ENCODE measurements at regions not wholly inside any gene's neighbourhood (a gene's known extent, or its start where the extent isn't known, plus 50 kb on each side); places are given as distances from the start of the nearest gene placed in this dataset.

GRCh38 chr13:109416001-109416400 is 370.4 kb downstream of the IRS2 start:
- WGBS (ENCODE audit: extremely low coverage, insufficient coverage, insufficient read length) = no CpG with 5 or more reads among the region's 12 CpGs
- Histone ChIP-seq H3K23ac (ENCODE audit: low read length) (no peak overlapping the region), H3K4me3 (ENCODE audit: low read depth, low read length) (no peak overlapping the region), H3K4ac (ENCODE audit: low read depth, low read length) (no peak overlapping the region), H3K9me3 (ENCODE audit: insufficient read depth, low read depth, low read length) (no peaks in the 10 kb centered on the region), H3K27me3 (ENCODE audit: insufficient read depth, low read length) (no peaks in the 10 kb centered on the region), H2BK12ac (ENCODE audit: low read length) (no peak overlapping the region), H4K91ac (ENCODE audit: low read depth, low read length) (no peak overlapping the region), H3K36me3 (ENCODE audit: control insufficient read depth in 1 of 2, insufficient read depth in 2 of 2, low read length in 2 of 2) (no peaks in the 10 kb centered on the region), H3K18ac (ENCODE audit: low read length) (no peak overlapping the region), H3K79me1 (ENCODE audit: low read length) (no peaks in the 10 kb centered on the region), H4K8ac (ENCODE audit: low read depth, low read length) (no peak overlapping the region), H3K9ac (ENCODE audit: low read length) (no peak overlapping the region), H3K27ac (ENCODE audit: low read depth, low read length) (no peak overlapping the region), H3K4me1 (ENCODE audit: control insufficient read depth in 1 of 2, insufficient read depth in 2 of 2, low read length in 2 of 2) (no peaks in the 10 kb centered on the region), H2BK120ac (ENCODE audit: insufficient read depth, low read length, poor library complexity) (no peak overlapping the region), H3K79me2 (ENCODE audit: control insufficient read depth, insufficient read depth, low read length, poor library complexity) (no peaks in the 10 kb centered on the region), H3K4me2 (ENCODE audit: low read length) (no peak overlapping the region), H4K12ac (ENCODE audit: low read depth, low read length) (no peak overlapping the region), H2AFZ (ENCODE audit: insufficient read depth, low read length, poor library complexity) (no peak overlapping the region), H2AK5ac (ENCODE audit: low read length) (no peak overlapping the region), H3K14ac (ENCODE audit: low read length) (no peak overlapping the region), H2BK5ac (ENCODE audit: low read depth, low read length, poor library complexity) (no peak overlapping the region)
- no peak for DNase-seq

GRCh38 chr13:109415057-109415456 is 371.3 kb downstream of the IRS2 start:
- no peak overlapping the region for H2BK12ac ChIP-seq (ENCODE audit: low read length)
- H2BK5ac ChIP-seq (ENCODE audit: low read depth, low read length, poor library complexity) = no peak overlapping the region
- H2BK120ac ChIP-seq (ENCODE audit: insufficient read depth, low read length, poor library complexity) = no peak overlapping the region
- H3K79me1 ChIP-seq (ENCODE audit: low read length) = no peaks in the 10 kb centered on the region
- H3K23ac ChIP-seq (ENCODE audit: low read length) = no peak overlapping the region
- H3K9ac ChIP-seq (ENCODE audit: low read length) = no peak overlapping the region
- DNase-seq = no peak
- WGBS (ENCODE audit: extremely low coverage, insufficient coverage, insufficient read length) = no CpG with 5 or more reads among the region's 4 CpGs
- no peak overlapping the region for H3K4me3 ChIP-seq (ENCODE audit: low read depth, low read length)
- no peaks in the 10 kb centered on the region for H3K9me3 ChIP-seq (ENCODE audit: insufficient read depth, low read depth, low read length)
- no peak overlapping the region for H3K18ac ChIP-seq (ENCODE audit: low read length)
- no peak overlapping the region for H3K4me2 ChIP-seq (ENCODE audit: low read length)
- H2AFZ ChIP-seq (ENCODE audit: insufficient read depth, low read length, poor library complexity) = no peak overlapping the region
- H3K36me3 ChIP-seq (ENCODE audit: control insufficient read depth in 1 of 2, insufficient read depth in 2 of 2, low read length in 2 of 2) = no peaks in the 10 kb centered on the region
- no peak overlapping the region for H3K4ac ChIP-seq (ENCODE audit: low read depth, low read length)
- peaks cover 0 to 2% of the 10 kb centered on the region in 2 experiments for H3K4me1 ChIP-seq (ENCODE audit: control insufficient read depth in 1 of 2, insufficient read depth in 2 of 2, low read length in 2 of 2)
- no peak overlapping the region for H3K27ac ChIP-seq (ENCODE audit: low read depth, low read length)
- no peak overlapping the region for H4K12ac ChIP-seq (ENCODE audit: low read depth, low read length)
- H3K14ac ChIP-seq (ENCODE audit: low read length) = no peak overlapping the region
- H2AK5ac ChIP-seq (ENCODE audit: low read length) = no peak overlapping the region
- no peak overlapping the region for H4K8ac ChIP-seq (ENCODE audit: low read depth, low read length)
- no peak overlapping the region for H4K91ac ChIP-seq (ENCODE audit: low read depth, low read length)
- no peaks in the 10 kb centered on the region for H3K27me3 ChIP-seq (ENCODE audit: insufficient read depth, low read length)
- no peaks in the 10 kb centered on the region for H3K79me2 ChIP-seq (ENCODE audit: control insufficient read depth, insufficient read depth, low read length, poor library complexity)

- H3K79me1 ChIP-seq (ENCODE audit: low read length) = no peaks in the 10 kb centered on the region
- H3K9ac ChIP-seq (ENCODE audit: low read length) = no peak overlapping the region
- no peaks in the 10 kb centered on the region for H3K36me3 ChIP-seq (ENCODE audit: control insufficient read depth in 1 of 2, insufficient read depth in 2 of 2, low read length in 2 of 2)
- DNase-seq = peak; percentile 10 to 56
- H2AFZ ChIP-seq (ENCODE audit: insufficient read depth, low read length, poor library complexity) = no peak overlapping the region
- no peaks in the 10 kb centered on the region for H3K27me3 ChIP-seq (ENCODE audit: insufficient read depth, low read length)
- no peak overlapping the region for H3K4ac ChIP-seq (ENCODE audit: low read depth, low read length)
- H4K91ac ChIP-seq (ENCODE audit: low read depth, low read length) = no peak overlapping the region
- no peak overlapping the region for H3K4me2 ChIP-seq (ENCODE audit: low read length)
- no peak overlapping the region for H2AK5ac ChIP-seq (ENCODE audit: low read length)
- H3K4me3 ChIP-seq (ENCODE audit: low read depth, low read length) = no peak overlapping the region
- no peaks in the 10 kb centered on the region for H3K9me3 ChIP-seq (ENCODE audit: insufficient read depth, low read depth, low read length)
- no peaks in the 10 kb centered on the region for H3K79me2 ChIP-seq (ENCODE audit: control insufficient read depth, insufficient read depth, low read length, poor library complexity)
- H3K27ac ChIP-seq (ENCODE audit: low read depth, low read length) = peak overlapping the region; percentile 37
- H4K8ac ChIP-seq (ENCODE audit: low read depth, low read length) = no peak overlapping the region
- no peak overlapping the region for H2BK12ac ChIP-seq (ENCODE audit: low read length)
- H3K18ac ChIP-seq (ENCODE audit: low read length) = no peak overlapping the region
- H2BK5ac ChIP-seq (ENCODE audit: low read depth, low read length, poor library complexity) = peak overlapping the region; percentile 70
- H3K4me1 ChIP-seq (ENCODE audit: control insufficient read depth in 1 of 2, insufficient read depth in 2 of 2, low read length in 2 of 2) = peaks cover 0 to 2% of the 10 kb centered on the region in 2 experiments
- no CpG with 5 or more reads among the region's 14 CpGs for WGBS (ENCODE audit: extremely low coverage, insufficient coverage, insufficient read length)
- no peak overlapping the region for H3K14ac ChIP-seq (ENCODE audit: low read length)
- H3K23ac ChIP-seq (ENCODE audit: low read length) = no peak overlapping the region
- no peak overlapping the region for H4K12ac ChIP-seq (ENCODE audit: low read depth, low read length)
- peak overlapping the region; percentile 44 for H2BK120ac ChIP-seq (ENCODE audit: insufficient read depth, low read length, poor library complexity)
Measured at GRCh38 chr13:109412283-109412901, 374.0 kb downstream of the IRS2 start.

GRCh38 chr13:109410868-109411267 is 375.5 kb downstream of the IRS2 start:
- Histone ChIP-seq H3K27me3 (ENCODE audit: insufficient read depth, low read length) (no peaks in the 10 kb centered on the region), H3K79me2 (ENCODE audit: control insufficient read depth, insufficient read depth, low read length, poor library complexity) (no peaks in the 10 kb centered on the region), H3K4me3 (ENCODE audit: low read depth, low read length) (no peak overlapping the region), H3K79me1 (ENCODE audit: low read length) (no peaks in the 10 kb centered on the region), H3K9me3 (ENCODE audit: insufficient read depth, low read depth, low read length) (no peaks in the 10 kb centered on the region), H3K18ac (ENCODE audit: low read length) (no peak overlapping the region), H3K4ac (ENCODE audit: low read depth, low read length) (no peak overlapping the region), H3K4me1 (ENCODE audit: control insufficient read depth in 1 of 2, insufficient read depth in 2 of 2, low read length in 2 of 2) (peaks cover 0 to 2% of the 10 kb centered on the region in 2 experiments), H4K8ac (ENCODE audit: low read depth, low read length) (no peak overlapping the region), H3K23ac (ENCODE audit: low read length) (no peak overlapping the region), H3K27ac (ENCODE audit: low read depth, low read length) (no peak overlapping the region), H3K9ac (ENCODE audit: low read length) (no peak overlapping the region), H4K91ac (ENCODE audit: low read depth, low read length) (no peak overlapping the region), H3K36me3 (ENCODE audit: control insufficient read depth in 1 of 2, insufficient read depth in 2 of 2, low read length in 2 of 2) (no peaks in the 10 kb centered on the region), H2BK120ac (ENCODE audit: insufficient read depth, low read length, poor library complexity) (no peak overlapping the region), H4K12ac (ENCODE audit: low read depth, low read length) (no peak overlapping the region), H2BK5ac (ENCODE audit: low read depth, low read length, poor library complexity) (peak overlapping the region; percentile 37), H3K14ac (ENCODE audit: low read length) (no peak overlapping the region), H2AK5ac (ENCODE audit: low read length) (no peak overlapping the region), H2AFZ (ENCODE audit: insufficient read depth, low read length, poor library complexity) (no peak overlapping the region), H2BK12ac (ENCODE audit: low read length) (peak overlapping the region; percentile 10), H3K4me2 (ENCODE audit: low read length) (no peak overlapping the region)
- no peak for DNase-seq
- WGBS (ENCODE audit: extremely low coverage, insufficient coverage, insufficient read length) = no CpG with 5 or more reads among the region's 11 CpGs

Measured in trophoblast cell (in vitro differentiated cells and primary cell).